Progenitor cell of endocrine pancreas (in vitro differentiated cells): ENCODE measurements at regions not wholly inside any gene's neighbourhood (a gene's known extent, or its start where the extent isn't known, plus 50 kb on each side); places are given as distances from the start of the nearest gene placed in this dataset.

Source experiments
- DNase-seq: peaks from one replicate; pipeline ENCODE4 v3.0.0; 2021; ENCODE audit warnings: low spot score; ENCODE audit not compliant: unreplicated experiment
- H3K27ac Mint-ChIP-seq: 2 replicates; pipeline ENCODE4 v1.8.0; 2021; ENCODE audit warnings: mild to moderate bottlenecking, moderate library complexity, mixed read lengths
- H3K27me3 Mint-ChIP-seq: 2 replicates; pipeline ENCODE4 v1.8.0; 2021; ENCODE audit warnings: mixed read lengths
- H3K36me3 Mint-ChIP-seq: 2 replicates; pipeline ENCODE4 v1.8.0; 2022; ENCODE audit warnings: mixed read lengths; ENCODE audit not compliant: insufficient read depth
- H3K4me1 Mint-ChIP-seq: 2 replicates; pipeline ENCODE4 v1.8.0; 2021; ENCODE audit warnings: low read depth, mixed read lengths
- H3K4me3 Mint-ChIP-seq: 2 replicates; pipeline ENCODE4 v1.8.0; 2021; ENCODE audit warnings: low read depth, mild to moderate bottlenecking, moderate library complexity, mixed read lengths
- H3K9me3 Mint-ChIP-seq: 2 replicates; pipeline ENCODE4 v1.8.0; 2021; ENCODE audit warnings: low read depth, mixed read lengths
- CTCF ChIP-seq: fragments of 200-600 bp; sonication (generic); IDR thresholded peaks from one replicate; pipeline ENCODE4 v1.5.0; 2021; ENCODE audit warnings: antibody characterized with exemption, mild to moderate bottlenecking; ENCODE audit not compliant: unreplicated experiment

GRCh38 chr1:193701759-193702158, 515.3 kb upstream of the B3GALT2 start:
- H3K9me3 Mint-ChIP-seq = no peaks in the 10 kb centered on the region
- TF ChIP-seq CTCF = no peak
- H3K27ac Mint-ChIP-seq = no peak overlapping the region
- H3K4me1 Mint-ChIP-seq = peaks cover 15% of the 10 kb centered on the region
- no peaks in the 10 kb centered on the region for H3K36me3 Mint-ChIP-seq
- no peaks in the 10 kb centered on the region for H3K27me3 Mint-ChIP-seq
- no peak overlapping the region for H3K4me3 Mint-ChIP-seq
- no peak for DNase-seq

GRCh38 chr1:193700710-193701355, 514.4 kb upstream of the B3GALT2 start:
- H3K36me3 Mint-ChIP-seq = no peaks in the 10 kb centered on the region
- no peaks in the 10 kb centered on the region for H3K27me3 Mint-ChIP-seq
- no peak for DNase-seq
- no peak overlapping the region for H3K27ac Mint-ChIP-seq
- no peaks in the 10 kb centered on the region for H3K9me3 Mint-ChIP-seq
- TF ChIP-seq CTCF = no peak
- H3K4me3 Mint-ChIP-seq = no peak overlapping the region
- peaks cover 15% of the 10 kb centered on the region for H3K4me1 Mint-ChIP-seq

- Mint-ChIP-seq H3K36me3 (no peaks in the 10 kb centered on the region), H3K4me1 (peaks cover 15% of the 10 kb centered on the region), H3K4me3 (no peak overlapping the region), H3K9me3 (no peaks in the 10 kb centered on the region), H3K27me3 (no peaks in the 10 kb centered on the region), H3K27ac (no peak overlapping the region)
- TF ChIP-seq CTCF = no peak
- no peak for DNase-seq
Measured at GRCh38 chr1:193699261-193699660, 512.8 kb upstream of the B3GALT2 start.

GRCh38 chr1:193697776-193698175, 511.4 kb upstream of the B3GALT2 start:
- no peak for TF ChIP-seq CTCF
- Mint-ChIP-seq H3K36me3 (no peaks in the 10 kb centered on the region), H3K27ac (no peak overlapping the region), H3K9me3 (no peaks in the 10 kb centered on the region), H3K4me1 (peaks cover 15% of the 10 kb centered on the region), H3K4me3 (no peak overlapping the region), H3K27me3 (no peaks in the 10 kb centered on the region)
- DNase-seq = no peak

- no peak for DNase-seq
- H3K4me3 Mint-ChIP-seq = no peak overlapping the region
- no peaks in the 10 kb centered on the region for H3K9me3 Mint-ChIP-seq
- H3K27ac Mint-ChIP-seq = no peak overlapping the region
- H3K36me3 Mint-ChIP-seq = no peaks in the 10 kb centered on the region
- no peak for TF ChIP-seq CTCF
- peaks cover 15% of the 10 kb centered on the region for H3K4me1 Mint-ChIP-seq
- no peaks in the 10 kb centered on the region for H3K27me3 Mint-ChIP-seq
Measured at GRCh38 chr1:193697115-193697762, 510.8 kb upstream of the B3GALT2 start.
